ENCODE measurements at regions not wholly inside any gene's neighbourhood (a gene's known extent, or its start where the extent isn't known, plus 50 kb on each side); places are given as distances from the start of the nearest gene placed in this dataset.

DNA sequence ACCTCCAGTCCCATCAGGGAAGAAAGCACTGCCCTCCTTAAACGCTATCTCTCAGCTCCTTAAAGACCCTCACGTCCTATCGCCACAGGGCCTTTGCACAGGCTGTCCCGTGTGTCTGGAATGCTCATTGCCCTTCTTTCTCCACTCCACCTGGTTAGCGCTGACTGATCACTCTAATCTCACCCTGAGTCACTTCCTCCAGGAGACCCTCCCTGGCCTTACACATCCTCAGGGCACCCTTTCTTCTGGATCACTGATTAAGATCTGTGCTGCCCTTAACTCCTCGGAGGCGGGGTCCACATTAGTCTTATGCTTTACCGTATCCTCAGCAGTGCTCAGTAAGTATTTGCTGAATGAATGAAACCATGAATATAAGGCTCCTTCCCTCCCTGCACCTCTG, 94.7 kb downstream of the SYNE3 start (continued):
- TF ChIP-seq SRSF4 (IDR thresholded peaks at IDR 0.05; ENCODE audit: low read depth, low read length, poor library complexity, severe bottlenecking) (no peak), KLF13 (CRISPR knock-in tag; IDR thresholded peaks at IDR 0.05) (no peak), AHR (CRISPR knock-in tag; IDR thresholded peaks at IDR 0.05) (no peak), ZBTB21 (CRISPR knock-in tag; IDR thresholded peaks at IDR 0.05) (no peak), U2AF1 (optimal IDR thresholded peaks at IDR 0.05; ENCODE audit: low read depth, low read length) (no peak), GABPB1 (CRISPR knock-in tag; IDR thresholded peaks at IDR 0.05) (no peak), NRL (CRISPR knock-in tag; IDR thresholded peaks at IDR 0.05; ENCODE audit: borderline replicate concordance) (no peak), SRSF1 (optimal IDR thresholded peaks at IDR 0.05; ENCODE audit: low read depth, low read length) (no peak), RFXANK (CRISPR knock-in tag; IDR thresholded peaks at IDR 0.05) (no peak), TBX3 (IDR thresholded peaks at IDR 0.05; ENCODE audit: borderline replicate concordance) (no peak)
- TF ChIP-seq, protein P1, sequence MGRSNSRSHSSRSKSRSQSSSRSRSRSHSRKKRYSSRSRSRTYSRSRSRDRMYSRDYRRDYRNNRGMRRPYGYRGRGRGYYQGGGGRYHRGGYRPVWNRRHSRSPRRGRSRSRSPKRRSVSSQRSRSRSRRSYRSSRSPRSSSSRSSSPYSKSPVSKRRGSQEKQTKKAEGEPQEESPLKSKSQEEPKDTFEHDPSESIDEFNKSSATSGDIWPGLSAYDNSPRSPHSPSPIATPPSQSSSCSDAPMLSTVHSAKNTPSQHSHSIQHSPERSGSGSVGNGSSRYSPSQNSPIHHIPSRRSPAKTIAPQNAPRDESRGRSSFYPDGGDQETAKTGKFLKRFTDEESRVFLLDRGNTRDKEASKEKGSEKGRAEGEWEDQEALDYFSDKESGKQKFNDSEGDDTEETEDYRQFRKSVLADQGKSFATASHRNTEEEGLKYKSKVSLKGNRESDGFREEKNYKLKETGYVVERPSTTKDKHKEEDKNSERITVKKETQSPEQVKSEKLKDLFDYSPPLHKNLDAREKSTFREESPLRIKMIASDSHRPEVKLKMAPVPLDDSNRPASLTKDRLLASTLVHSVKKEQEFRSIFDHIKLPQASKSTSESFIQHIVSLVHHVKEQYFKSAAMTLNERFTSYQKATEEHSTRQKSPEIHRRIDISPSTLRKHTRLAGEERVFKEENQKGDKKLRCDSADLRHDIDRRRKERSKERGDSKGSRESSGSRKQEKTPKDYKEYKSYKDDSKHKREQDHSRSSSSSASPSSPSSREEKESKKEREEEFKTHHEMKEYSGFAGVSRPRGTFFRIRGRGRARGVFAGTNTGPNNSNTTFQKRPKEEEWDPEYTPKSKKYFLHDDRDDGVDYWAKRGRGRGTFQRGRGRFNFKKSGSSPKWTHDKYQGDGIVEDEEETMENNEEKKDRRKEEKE (IDR thresholded peaks at IDR 0.05): no peak
- TF ChIP-seq, protein P2, sequence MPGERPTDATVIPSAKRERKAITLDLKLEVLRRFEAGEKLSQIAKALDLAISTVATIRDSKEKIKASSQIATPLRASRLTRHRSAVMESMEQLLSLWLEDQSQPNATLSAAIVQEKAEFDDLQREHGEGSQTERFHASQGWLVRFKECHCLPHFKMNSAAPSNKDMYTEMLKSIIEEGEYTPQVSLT (CRISPR knock-in tag; IDR thresholded peaks at IDR 0.05; ENCODE audit: borderline replicate concordance, low read depth): no peak
- TF ChIP-seq, protein P3, sequence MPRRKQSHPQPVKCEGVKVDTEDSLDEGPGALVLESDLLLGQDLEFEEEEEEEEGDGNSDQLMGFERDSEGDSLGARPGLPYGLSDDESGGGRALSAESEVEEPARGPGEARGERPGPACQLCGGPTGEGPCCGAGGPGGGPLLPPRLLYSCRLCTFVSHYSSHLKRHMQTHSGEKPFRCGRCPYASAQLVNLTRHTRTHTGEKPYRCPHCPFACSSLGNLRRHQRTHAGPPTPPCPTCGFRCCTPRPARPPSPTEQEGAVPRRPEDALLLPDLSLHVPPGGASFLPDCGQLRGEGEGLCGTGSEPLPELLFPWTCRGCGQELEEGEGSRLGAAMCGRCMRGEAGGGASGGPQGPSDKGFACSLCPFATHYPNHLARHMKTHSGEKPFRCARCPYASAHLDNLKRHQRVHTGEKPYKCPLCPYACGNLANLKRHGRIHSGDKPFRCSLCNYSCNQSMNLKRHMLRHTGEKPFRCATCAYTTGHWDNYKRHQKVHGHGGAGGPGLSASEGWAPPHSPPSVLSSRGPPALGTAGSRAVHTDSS (CRISPR knock-in tag; conservative IDR thresholded peaks at IDR 0.05): no peak

Measured in HepG2 (cell line).